Stimulated activated CD4-positive, alpha-beta T cell treated with anti-CD3 and anti-CD28 coated beads, Interleukin-15, amount 100 ng/mL, for 24 hours (primary cell): ENCODE measurements at regions not wholly inside any gene's neighbourhood (a gene's known extent, or its start where the extent isn't known, plus 50 kb on each side); places are given as distances from the start of the nearest gene placed in this dataset.
A peak's percentile ranks its signal among the peaks of the same experiment; 100 is the strongest.

ENCODE experiments used
- DNase-seq: peaks from one replicate; pipeline ENCODE4 v3.0.0-alpha.2; 2020

DNA sequence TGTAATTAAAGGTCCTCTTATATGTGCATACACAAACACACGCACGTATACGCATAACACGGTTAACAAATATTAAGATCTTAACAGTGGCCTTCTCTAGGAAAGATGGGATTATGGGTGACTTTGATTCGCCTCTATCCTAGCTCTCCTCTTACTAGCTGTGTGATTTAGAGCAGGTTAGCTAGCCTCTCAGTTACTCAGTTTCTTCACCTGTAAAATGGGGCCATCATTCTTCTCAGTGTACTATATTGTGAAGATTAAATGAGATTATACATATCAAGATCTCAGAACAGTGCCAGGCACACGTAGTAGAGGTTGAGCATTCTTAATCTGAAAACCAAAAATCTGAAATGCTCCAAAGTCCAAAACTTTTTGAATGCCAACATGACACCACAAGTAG is 159.3 kb downstream of the BCOR start:
- DNase-seq: no peak

GRCh38 chrX:39939678-39940077 is 158.1 kb downstream of the BCOR start:
- no peak for DNase-seq

- DNase-seq: no peak
Observed at GRCh38 chrX:39941332-39941920, 156.3 kb downstream of the BCOR start.

GRCh38 chrX:39944416-39944815 is 153.3 kb downstream of the BCOR start:
- DNase-seq: no peak

DNA sequence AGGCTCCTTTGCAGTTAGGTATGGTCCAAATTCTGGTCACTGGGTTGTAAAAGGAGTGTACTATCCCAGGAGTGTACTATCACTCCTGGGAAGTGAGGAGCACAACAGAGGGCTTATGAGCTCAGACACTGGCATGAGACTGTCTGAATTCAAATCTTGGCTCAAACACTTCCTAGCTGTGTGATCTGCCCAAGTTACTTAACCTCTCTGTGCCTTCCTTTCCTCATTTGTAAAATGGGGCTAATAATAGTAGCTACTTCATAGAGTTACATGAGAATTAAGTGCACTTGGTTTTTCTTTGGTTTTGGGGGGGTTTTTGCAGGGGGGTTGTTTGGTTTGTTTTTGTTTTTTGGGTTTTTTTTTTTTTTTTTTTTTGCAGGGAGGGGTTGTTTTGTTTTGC is 152.0 kb downstream of the BCOR start:
- no peak for DNase-seq

- no peak for DNase-seq
Observed at GRCh38 chrX:39946822-39947221, 150.9 kb downstream of the BCOR start.

DNA sequence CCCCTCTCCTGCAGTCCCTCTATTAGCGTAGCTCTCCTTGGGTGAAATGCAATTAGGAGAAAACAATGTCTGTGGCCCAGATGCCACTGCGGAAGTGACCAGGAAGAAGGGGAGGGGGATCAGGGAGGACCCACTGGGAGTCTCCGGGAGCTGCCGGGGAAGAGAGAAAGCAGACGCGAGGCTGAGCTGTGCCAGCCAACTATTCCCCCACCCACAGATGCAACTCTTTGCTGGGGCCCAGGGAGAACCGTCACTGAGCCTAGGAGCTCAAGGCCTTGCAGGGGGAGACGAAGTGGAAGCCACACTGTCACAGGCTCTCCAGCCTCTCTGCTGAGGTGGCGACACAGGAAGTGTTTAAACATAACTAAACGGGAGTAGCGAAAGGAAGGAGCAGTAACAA is 149.2 kb downstream of the BCOR start:
- no peak for DNase-seq

- no peak for DNase-seq
Observed at GRCh38 chrX:39950018-39950688, 147.6 kb downstream of the BCOR start.

GRCh38 chrX:39952989-39953388 is 144.8 kb downstream of the BCOR start:
- DNase-seq: no peak

GRCh38 chrX:39953879-39954278 is 143.9 kb downstream of the BCOR start:
- DNase-seq: no peak

GRCh38 chrX:39954851-39955250 is 142.9 kb downstream of the BCOR start:
- no peak for DNase-seq

DNA sequence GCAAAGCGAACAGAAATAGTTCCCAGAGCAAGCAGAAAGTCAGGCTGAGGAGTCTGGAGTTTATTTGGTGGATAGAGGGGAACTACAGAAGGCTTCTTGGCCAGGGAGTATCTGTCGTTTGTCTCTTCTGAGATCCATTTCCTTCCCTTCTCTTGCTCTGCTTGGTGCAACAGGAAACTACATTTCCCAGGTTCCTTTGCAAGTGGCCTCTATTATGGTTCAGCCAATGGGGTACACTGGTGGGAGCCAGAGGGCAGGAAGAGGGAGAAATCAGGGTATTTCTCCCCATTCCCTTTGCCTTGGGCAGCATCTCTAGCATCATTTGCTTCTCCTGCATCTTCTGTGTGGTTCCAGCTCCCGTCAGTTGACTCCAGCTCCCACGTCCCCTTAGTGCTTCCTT is 142.1 kb downstream of the BCOR start:
- no peak for DNase-seq

DNA sequence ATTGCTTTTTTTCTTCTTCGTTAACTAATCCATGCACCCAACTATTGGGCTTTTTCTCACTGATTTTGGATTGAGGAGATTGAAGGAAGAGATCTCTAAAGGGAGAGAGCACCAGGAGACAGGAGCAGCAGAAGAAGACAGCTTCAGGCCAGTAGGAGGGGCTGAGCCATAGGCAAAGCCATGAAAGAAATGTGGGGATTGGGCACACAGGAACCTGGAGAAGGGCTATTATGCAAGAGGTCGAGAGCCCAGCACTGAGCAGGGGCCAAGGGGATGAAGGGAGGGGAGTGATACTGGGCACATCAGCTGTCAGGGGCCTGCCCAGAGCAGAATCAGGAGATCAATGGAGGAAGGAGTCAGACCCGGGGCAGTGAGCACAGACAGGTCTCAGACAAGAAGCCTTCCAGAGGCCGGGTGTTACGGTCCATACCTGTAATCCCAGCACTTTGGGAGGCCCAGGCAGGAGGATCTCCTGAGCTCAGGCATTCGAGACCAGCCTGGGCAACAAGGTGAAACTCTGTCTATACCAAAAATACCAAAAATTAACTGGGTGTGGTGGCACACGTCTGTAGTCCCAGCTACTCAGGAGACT is 140.9 kb downstream of the BCOR start:
- no peak for DNase-seq

GRCh38 chrX:39957816-39958566 is 139.8 kb downstream of the BCOR start:
- no peak for DNase-seq

DNA sequence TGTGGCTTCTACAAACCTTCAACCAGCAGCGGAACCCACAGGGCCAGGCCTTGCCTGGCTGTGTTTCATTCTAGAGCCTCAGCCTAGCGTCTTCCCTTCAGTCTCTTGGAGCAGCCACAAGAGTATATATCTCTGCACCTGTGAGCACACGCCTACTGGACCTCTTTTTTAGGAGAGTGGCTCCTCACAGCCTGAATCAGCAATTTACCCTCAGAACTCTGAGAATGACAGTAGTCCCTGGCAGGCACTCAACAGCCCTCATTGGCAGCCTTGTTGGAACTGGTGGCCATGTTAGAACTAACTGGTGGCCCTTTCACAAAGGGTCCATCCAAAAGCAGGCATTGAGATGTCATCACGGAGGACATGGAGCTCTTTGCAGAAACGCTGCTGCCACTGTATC is 138.9 kb downstream of the BCOR start:
- no peak for DNase-seq

- no peak for DNase-seq
Observed at GRCh38 chrX:39960219-39960618, 137.5 kb downstream of the BCOR start.

- DNase-seq: no peak
Observed at GRCh38 chrX:39961441-39961840, 136.3 kb downstream of the BCOR start.

DNA sequence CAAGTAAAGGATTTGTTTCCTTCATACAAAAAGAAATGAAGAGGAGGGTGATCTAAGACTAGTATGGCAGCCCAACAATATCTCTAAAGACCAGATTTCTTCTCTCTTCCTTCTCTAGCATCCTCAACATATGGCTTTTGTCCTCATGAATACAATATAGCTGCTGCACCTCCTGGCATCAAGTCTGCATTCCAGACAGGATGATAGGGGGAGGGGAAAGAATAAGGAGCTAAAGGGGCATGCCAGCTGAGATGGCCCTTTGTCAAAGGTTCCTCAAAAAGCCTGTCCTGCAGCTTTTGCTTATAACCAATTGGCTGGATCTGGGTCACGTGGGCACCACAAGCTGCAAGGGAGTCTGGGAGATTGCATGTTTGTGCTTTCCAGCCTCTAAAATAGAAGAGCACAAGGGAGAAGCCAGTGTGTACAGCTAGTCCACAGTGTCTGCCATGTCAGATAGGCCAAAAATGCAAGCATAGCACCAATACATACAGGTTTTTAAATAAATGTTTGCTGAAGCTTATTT is 132.6 kb downstream of the BCOR start:
- DNase-seq: no peak

- DNase-seq: no peak
Observed at GRCh38 chrX:39966176-39966575, 131.6 kb downstream of the BCOR start.

DNA sequence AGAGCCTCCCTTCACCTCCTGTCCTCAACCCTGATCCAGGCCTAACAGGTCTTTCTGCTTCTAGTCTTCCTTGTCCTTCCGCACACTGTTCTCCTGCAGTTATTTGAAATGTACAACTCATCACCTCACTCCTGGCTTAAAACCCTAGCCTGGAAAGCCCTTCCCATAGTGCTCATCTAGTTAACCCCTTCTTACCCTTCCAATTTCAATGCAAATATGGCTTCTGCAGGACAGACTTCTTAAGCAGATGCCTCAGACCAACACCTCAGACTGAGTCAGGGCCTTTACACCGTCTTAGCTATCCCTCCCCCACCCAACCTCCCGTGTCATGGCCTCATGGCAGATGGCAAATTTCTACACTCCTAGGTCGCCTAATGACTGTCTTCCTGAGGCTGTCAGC is 130.4 kb downstream of the BCOR start:
- DNase-seq: peak; percentile 12

DNA sequence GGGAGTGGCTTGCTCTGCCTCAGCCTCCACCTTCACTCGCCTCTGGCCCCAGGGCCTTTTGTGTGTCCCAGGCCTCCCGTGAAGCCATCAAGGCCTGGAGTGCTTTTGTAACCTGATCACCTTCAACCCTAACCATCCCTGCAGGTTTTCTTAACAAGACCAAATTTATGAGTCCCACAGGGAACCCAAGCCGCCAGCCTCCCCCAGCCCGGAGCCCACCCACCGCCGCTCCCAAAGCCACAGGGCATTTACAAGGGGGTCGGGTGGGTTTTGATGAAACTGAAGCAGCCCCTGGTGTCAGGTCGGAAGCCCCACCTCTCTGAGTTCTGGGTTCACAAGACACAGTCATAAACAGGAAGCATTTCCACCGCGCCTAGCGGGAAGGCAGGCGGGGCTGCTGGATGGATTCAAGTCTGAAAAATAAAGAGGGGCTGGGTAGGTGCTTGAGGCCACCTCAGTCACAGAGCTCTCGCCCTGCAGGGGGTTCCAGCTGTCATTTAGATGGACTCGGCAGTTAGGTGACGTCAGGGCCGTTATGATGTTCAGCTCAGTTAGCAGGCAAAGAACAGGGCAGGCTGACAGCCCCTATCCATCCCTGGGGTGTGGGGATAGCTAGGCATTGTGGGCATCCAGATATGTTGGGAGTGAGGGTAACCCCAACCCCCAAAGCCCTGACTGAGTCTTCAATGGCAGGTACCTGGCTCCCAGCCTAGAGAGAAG is 128.5 kb downstream of the BCOR start:
- peak; percentile 28 for DNase-seq

DNA sequence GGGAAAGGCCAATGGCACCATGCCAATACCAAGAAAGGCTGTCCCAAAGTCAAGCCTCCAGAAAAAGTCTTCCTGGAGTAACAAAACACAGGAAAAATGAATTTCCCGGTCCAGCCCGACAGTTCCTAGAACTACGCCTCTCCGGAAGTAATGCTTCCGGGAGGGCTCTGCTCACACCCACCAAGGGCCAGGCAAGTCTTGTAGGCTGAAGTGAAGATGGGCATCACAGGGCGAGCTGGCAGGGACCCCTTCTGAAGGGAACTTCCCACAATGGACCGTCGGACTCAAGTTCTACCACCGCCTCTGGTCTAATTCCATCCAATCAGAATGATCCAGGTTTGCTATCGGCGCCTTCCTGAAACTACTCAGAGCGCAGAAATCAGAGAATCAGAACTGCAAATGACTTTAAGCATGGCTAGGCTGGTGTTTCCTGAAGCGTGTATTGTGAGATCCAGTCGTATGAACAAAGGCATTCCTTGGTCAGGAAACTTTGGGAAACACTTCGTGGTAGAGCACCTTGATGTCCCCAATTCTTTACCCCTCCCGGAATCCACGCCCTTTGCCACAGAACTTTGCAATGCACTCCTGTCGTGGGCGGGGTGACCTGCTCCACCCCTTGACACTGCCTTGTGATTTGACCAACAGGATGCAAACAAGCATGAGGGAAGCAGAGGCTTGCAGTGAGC is 127.8 kb downstream of the BCOR start:
- DNase-seq: no peak
